T-helper 1 cell treated with Interleukin-12 subunit alpha and Interleukin-12 subunit beta and Interleukin-4 antibody, amounts not matched to agents 30 μg/mL and 1 μg/mL, for 36 hours (primary cell): ENCODE measurements at regions not wholly inside any gene's neighbourhood (a gene's known extent, or its start where the extent isn't known, plus 50 kb on each side); places are given as distances from the start of the nearest gene placed in this dataset.
A peak's percentile ranks its signal among the peaks of the same experiment; 100 is the strongest.

Experiments used
- H3K27ac Mint-ChIP-seq: one replicate; pipeline ENCODE4 v1.8.0; 2021; ENCODE audit warnings: mild to moderate bottlenecking, mixed read lengths
- H3K27me3 Mint-ChIP-seq: one replicate; pipeline ENCODE4 v1.8.0; 2021; ENCODE audit warnings: low read depth, mixed read lengths
- H3K36me3 Mint-ChIP-seq: one replicate; pipeline ENCODE4 v1.8.0; 2021; ENCODE audit warnings: low read depth, mixed read lengths
- H3K4me1 Mint-ChIP-seq: one replicate; pipeline ENCODE4 v1.8.0; 2021; ENCODE audit warnings: low read depth, mixed read lengths
- H3K4me3 Mint-ChIP-seq: one replicate; pipeline ENCODE4 v1.8.0; 2021; ENCODE audit warnings: mild to moderate bottlenecking, moderate library complexity, mixed read lengths
- H3K9me3 Mint-ChIP-seq: one replicate; pipeline ENCODE4 v1.8.0; 2021; ENCODE audit warnings: mixed read lengths

DNA sequence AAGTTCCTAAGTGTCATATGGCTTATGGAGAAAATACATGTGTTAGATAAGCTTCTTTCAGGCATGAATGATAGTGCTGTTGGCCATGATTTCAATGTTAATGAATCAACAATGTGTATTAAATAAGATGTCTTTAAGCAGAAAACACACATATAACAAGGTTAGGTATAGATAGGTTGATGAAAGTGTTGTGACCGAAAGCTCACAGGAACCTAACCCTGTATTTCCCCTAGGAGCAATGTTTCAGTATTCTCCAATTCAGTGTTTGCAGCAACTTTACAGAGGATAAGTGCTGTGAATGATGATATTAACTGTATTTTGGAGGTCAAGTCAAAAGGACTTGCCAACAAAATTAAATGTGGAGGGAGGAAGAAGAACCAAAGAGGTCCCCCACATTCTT is 82.8 kb upstream of the PRDM11 start:
- Mint-ChIP-seq H3K27me3 (peaks cover 14% of the 10 kb centered on the region), H3K36me3 (no peaks in the 10 kb centered on the region), H3K4me1 (no peaks in the 10 kb centered on the region), H3K9me3 (peaks cover 8% of the 10 kb centered on the region), H3K4me3 (no peak overlapping the region), H3K27ac (no peak overlapping the region)

- H3K36me3 Mint-ChIP-seq = no peaks in the 10 kb centered on the region
- H3K27me3 Mint-ChIP-seq = peaks cover 14% of the 10 kb centered on the region
- H3K4me1 Mint-ChIP-seq = peaks cover 3% of the 10 kb centered on the region
- peaks cover 8% of the 10 kb centered on the region for H3K9me3 Mint-ChIP-seq
- no peak overlapping the region for H3K4me3 Mint-ChIP-seq
- no peak overlapping the region for H3K27ac Mint-ChIP-seq
Measured at GRCh38 chr11:45067966-45068365, 78.5 kb upstream of the PRDM11 start.

GRCh38 chr11:45071232-45071631 is 75.2 kb upstream of the PRDM11 start:
- H3K27me3 Mint-ChIP-seq = peaks cover 1% of the 10 kb centered on the region
- H3K36me3 Mint-ChIP-seq = no peaks in the 10 kb centered on the region
- H3K9me3 Mint-ChIP-seq = peaks cover 5% of the 10 kb centered on the region
- no peak overlapping the region for H3K27ac Mint-ChIP-seq
- no peak overlapping the region for H3K4me3 Mint-ChIP-seq
- peaks cover 8% of the 10 kb centered on the region for H3K4me1 Mint-ChIP-seq

GRCh38 chr11:45073685-45074141 is 72.7 kb upstream of the PRDM11 start:
- Mint-ChIP-seq H3K4me1 (peaks cover 8% of the 10 kb centered on the region), H3K27ac (no peak overlapping the region), H3K36me3 (no peaks in the 10 kb centered on the region), H3K27me3 (no peaks in the 10 kb centered on the region), H3K9me3 (no peaks in the 10 kb centered on the region), H3K4me3 (no peak overlapping the region)

GRCh38 chr11:45075519-45075918 is 70.9 kb upstream of the PRDM11 start:
- Mint-ChIP-seq H3K9me3 (no peaks in the 10 kb centered on the region), H3K4me1 (peaks cover 22% of the 10 kb centered on the region), H3K27ac (no peak overlapping the region), H3K36me3 (peaks cover 2% of the 10 kb centered on the region), H3K27me3 (no peaks in the 10 kb centered on the region), H3K4me3 (no peak overlapping the region)

- Mint-ChIP-seq H3K27ac (no peak overlapping the region), H3K36me3 (peaks cover 2% of the 10 kb centered on the region), H3K4me3 (no peak overlapping the region), H3K4me1 (peaks cover 26% of the 10 kb centered on the region), H3K9me3 (no peaks in the 10 kb centered on the region), H3K27me3 (no peaks in the 10 kb centered on the region)
Measured at GRCh38 chr11:45075952-45076351, 70.5 kb upstream of the PRDM11 start.

GRCh38 chr11:45076761-45077160 is 69.7 kb upstream of the PRDM11 start:
- H3K4me1 Mint-ChIP-seq = peaks cover 26% of the 10 kb centered on the region

DNA sequence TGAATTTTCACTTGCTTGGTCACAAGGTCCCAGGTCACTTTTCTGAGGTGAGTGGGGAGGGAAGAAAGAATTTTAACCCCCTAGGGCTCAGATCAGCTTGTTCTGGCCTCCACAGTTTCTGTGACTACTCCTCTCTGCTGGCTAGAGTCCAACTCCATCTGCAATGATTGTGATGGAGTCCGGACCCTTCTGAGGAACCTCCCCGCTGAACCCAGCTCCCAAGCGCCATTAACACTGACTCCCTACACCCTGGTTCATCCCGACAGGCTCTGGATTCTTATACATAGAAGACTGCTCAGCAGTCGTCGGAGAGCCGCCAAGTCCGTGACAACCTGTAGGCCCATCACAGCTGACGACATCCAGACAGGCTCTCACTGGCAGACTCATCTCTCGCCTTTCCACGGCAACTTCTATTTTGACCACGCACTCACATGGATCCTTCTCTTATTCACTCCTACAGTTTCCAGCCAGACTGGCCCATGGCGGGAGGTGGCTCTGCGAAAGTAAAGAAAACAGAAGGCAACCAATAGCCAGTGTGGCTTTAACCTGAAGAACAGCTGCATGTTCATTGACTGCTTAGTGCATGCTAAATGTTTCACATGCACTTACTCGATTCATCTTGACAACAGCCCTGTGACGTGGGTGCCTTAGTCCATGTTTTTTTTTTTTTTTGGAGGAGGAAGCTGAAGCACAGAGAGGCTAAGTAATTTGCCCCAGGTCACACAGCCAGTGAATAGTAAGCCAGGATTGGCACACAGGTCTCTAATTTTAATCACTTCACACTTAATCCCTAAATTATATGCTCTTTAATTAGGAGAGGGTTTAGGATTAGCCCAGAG is 68.0 kb upstream of the PRDM11 start:
- Mint-ChIP-seq H3K9me3 (peaks cover 5% of the 10 kb centered on the region), H3K4me3 (no peak overlapping the region), H3K27ac (no peak overlapping the region)

More at GRCh38 chr11:45076761-45077160, 69.7 kb upstream of the PRDM11 start:
- no peaks in the 10 kb centered on the region for H3K27me3 Mint-ChIP-seq
- peaks cover 2% of the 10 kb centered on the region for H3K36me3 Mint-ChIP-seq
- H3K4me3 Mint-ChIP-seq = no peak overlapping the region
- H3K9me3 Mint-ChIP-seq = peaks cover 5% of the 10 kb centered on the region
- no peak overlapping the region for H3K27ac Mint-ChIP-seq

GRCh38 chr11:45079075-45079444 is 67.4 kb upstream of the PRDM11 start:
- Mint-ChIP-seq H3K27ac (peak overlapping the region; percentile 38), H3K36me3 (peaks cover 2% of the 10 kb centered on the region), H3K4me1 (peaks cover 22% of the 10 kb centered on the region), H3K9me3 (peaks cover 5% of the 10 kb centered on the region), H3K27me3 (peaks cover 5% of the 10 kb centered on the region), H3K4me3 (no peak overlapping the region)

More for the DNA sequence above, 68.0 kb upstream of the PRDM11 start:
- H3K27me3 Mint-ChIP-seq = peaks cover 5% of the 10 kb centered on the region
- H3K36me3 Mint-ChIP-seq = peaks cover 2% of the 10 kb centered on the region
- peaks cover 22% of the 10 kb centered on the region for H3K4me1 Mint-ChIP-seq

GRCh38 chr11:45079567-45079942 is 66.9 kb upstream of the PRDM11 start:
- Mint-ChIP-seq H3K4me1 (peaks cover 22% of the 10 kb centered on the region), H3K36me3 (peaks cover 2% of the 10 kb centered on the region), H3K27ac (no peak overlapping the region), H3K9me3 (peaks cover 5% of the 10 kb centered on the region), H3K4me3 (no peak overlapping the region), H3K27me3 (peaks cover 5% of the 10 kb centered on the region)

- H3K4me1 Mint-ChIP-seq = peaks cover 22% of the 10 kb centered on the region
- H3K36me3 Mint-ChIP-seq = peaks cover 2% of the 10 kb centered on the region
- H3K4me3 Mint-ChIP-seq = peak overlapping the region; percentile 26
- peaks cover 8% of the 10 kb centered on the region for H3K27me3 Mint-ChIP-seq
- peaks cover 5% of the 10 kb centered on the region for H3K9me3 Mint-ChIP-seq
- peak overlapping the region; percentile 86 for H3K27ac Mint-ChIP-seq
Measured at GRCh38 chr11:45079943-45080719, 66.3 kb upstream of the PRDM11 start.

- Mint-ChIP-seq H3K9me3 (peaks cover 5% of the 10 kb centered on the region), H3K27ac (no peak overlapping the region), H3K4me3 (no peak overlapping the region), H3K4me1 (peaks cover 22% of the 10 kb centered on the region), H3K27me3 (peaks cover 12% of the 10 kb centered on the region), H3K36me3 (peaks cover 2% of the 10 kb centered on the region)
Measured at GRCh38 chr11:45082744-45083543, 63.5 kb upstream of the PRDM11 start.

DNA sequence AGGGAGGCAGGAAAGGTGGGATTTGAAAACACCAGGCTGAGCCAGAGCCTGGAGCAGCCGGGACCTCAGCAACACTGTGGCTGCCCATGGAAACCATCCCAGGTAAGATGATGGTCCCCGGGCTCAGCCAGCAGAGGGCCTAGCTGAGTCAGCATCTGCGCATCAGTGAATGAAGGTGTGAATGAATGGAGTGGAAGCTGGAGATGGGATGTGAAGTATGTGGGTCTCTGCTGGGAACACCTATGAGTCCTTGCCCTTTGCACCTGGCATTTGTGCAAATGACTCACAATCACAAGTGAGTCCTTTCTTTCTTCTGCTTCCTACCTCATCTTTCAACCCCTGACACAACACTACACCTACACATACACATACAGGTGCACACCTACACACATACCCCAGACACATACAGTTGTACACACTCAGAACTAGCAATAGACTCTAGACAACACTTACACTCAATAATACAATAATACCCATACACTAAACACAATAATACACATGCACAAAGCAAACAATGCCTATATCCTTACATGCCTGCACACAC is 62.8 kb upstream of the PRDM11 start:
- Mint-ChIP-seq H3K36me3 (peaks cover 2% of the 10 kb centered on the region), H3K9me3 (peaks cover 5% of the 10 kb centered on the region), H3K4me1 (peaks cover 22% of the 10 kb centered on the region), H3K27ac (no peak overlapping the region), H3K4me3 (no peak overlapping the region), H3K27me3 (peaks cover 12% of the 10 kb centered on the region)
